UCSD-AML1 (cell line): ENCODE measurements at regions not wholly inside any gene's neighbourhood (a gene's known extent, or its start where the extent isn't known, plus 50 kb on each side); places are given as distances from the start of the nearest gene placed in this dataset.

Experiments
- DNase-seq: peaks from one replicate; lab custom pipeline; 2025; ENCODE audit not compliant: unreplicated experiment; lab: John Stamatoyannopoulos, UW

DNA sequence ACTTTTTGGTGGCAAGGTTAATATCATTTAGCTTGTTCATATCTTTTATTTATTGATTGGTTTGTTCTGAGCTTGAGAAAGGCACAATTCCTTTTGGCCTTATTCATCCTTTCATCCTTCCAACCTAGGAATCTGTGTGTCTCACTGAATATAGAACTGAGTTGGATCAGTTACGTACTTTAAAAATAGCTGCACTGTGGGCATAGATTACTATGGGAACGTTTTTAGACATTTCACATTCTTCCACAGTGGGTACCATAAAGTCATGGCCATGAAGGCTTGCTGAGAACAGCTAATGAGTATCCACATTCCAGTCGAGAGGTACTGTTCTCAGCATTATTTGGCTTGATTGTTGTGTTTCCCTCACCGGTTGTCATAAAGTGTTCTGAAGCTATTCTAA, 217.0 kb upstream of the DKK2 start:
- no peak for DNase-seq

DNA sequence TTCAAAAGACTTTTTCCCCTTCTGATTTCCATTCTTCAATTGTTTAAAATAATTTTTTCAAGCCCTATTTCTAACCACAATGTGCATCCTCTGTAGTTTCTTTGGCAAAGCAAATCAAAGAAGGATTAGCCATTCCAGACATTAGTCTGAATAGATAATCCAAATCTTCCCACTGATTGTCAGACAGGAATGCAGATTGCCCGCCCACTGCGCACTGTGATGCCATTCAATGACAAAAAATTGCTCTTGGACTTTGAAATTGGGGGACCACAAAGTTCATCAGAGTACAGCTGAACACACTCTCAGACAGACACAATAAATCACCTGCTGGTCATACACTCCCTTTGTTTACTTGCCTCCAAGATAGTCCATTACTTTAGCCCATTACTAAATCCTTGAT, 216.5 kb upstream of the DKK2 start:
- DNase-seq = no peak

DNA sequence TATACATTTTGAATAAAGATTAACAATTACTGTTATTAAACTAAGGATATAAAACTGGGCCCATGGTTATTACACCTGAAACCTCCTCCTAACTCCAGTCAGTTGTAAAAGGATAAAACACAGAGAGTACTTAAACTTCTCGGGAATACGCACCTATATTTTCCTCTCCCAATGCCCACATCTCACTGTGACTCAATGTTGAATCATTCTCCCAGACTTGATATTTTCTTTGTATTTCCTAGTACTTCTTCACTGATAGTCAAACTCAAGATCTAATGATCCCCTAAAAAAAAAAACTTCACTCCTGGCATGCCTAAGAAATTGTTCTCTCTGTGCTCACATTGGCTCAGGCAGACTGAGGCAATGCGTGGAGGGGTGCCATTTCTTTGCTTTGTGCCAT, 212.5 kb upstream of the DKK2 start:
- DNase-seq = no peak

DNA sequence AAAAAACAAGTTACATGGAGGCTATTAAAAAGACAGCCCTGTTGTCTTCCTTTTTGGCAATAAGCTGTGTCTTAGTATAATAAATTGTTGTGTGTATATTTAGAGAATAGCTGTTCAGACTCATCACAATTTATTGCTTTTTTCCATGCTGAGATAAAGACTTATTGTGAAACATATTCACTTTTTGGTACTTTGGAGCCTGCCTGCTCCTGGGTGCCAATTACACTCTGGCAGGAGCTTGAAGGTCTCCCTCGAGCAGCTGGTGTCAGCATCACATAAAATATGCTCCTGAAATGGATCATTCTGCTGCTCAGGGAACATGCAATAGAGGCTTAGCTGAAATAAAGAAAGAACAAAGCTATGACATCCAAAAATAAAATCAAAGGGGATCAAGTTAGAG, 211.6 kb upstream of the DKK2 start:
- DNase-seq = no peak

DNA sequence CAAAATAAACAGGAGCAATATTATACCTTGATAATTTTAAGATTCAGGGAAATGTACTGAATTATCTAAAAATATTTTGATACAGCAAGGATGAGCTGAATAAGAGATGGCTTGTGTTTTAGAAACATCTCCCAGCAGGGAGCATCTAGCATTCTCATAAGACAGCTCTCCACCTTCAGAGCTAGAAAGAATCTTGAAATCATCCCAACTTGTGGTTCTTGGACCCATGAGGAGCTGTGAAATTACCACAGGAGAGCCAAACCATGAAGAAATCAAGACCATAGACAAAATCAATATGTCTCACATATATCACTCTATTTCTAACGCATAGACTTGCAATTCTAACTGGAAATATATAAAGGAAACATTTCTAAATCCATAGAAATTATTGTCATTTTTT, 210.6 kb upstream of the DKK2 start:
- no peak for DNase-seq

DNA sequence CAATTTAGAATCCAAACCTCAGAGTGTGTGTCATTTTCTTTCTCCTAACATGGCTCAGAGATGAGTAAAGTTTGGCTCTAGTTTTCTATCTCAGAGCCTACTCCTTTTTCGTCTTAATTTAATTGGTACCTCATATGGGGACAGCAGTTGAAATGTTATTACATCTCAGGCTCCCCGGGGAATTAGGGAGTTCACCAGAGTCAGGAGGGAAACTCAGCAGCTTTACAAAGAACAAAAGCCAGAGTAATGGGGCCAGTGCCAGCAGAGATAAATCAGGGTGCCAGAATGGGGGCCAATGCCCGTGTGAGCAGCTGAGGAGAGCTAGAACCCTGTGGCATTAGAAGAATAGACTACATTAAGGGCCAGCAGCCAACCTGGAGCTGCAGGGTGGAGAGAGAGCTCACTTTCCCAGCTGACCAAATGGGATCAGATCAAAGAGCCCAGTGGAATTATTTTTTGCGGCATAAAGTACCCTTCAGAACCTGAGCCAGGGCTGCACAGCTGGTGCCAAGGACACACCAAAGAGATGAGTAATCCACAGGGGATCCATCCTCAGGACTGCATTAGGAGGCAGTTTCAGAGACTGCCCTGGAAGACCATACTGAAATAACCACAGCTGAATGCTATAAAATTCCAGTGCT, 207.1 kb upstream of the DKK2 start:
- no peak for DNase-seq

DNA sequence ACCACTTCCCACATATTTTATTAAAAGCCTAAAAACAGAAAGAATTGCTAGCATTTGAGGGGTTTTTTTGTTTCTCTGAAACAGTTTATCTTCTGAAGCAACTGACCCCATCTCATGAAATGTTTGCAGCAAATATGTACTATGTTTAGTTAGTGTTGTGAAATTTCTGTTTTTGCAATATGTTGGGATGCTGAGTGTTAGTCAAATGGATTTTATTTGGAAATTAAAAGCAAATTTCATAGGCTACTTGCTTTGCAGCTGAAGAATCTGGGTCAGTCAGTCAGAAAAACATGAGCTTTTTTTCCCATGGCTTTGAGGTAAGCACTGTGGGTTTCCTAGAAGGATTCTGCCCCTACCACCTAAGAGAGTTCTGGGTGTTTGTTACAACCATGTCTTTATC, 184.9 kb upstream of the DKK2 start:
- DNase-seq = no peak

DNA sequence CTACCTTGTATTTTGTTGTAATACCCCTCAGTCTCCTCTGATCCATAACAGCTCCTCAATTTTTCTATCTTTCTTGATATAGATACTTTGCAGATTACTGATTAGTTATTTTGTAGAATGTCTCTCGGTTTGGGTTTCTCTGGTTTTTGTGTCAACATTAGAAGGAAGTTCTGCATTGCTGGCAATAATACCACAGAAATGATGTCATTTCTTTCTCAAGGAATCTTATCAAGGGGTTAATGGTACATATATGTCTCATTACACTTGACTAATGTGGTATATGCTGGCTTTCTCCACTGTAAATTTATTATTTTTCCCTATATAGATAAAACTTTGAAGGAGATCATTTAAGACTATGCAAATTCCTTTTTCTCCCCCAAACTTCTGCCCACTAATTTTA, 183.6 kb upstream of the DKK2 start:
- DNase-seq = no peak

DNA sequence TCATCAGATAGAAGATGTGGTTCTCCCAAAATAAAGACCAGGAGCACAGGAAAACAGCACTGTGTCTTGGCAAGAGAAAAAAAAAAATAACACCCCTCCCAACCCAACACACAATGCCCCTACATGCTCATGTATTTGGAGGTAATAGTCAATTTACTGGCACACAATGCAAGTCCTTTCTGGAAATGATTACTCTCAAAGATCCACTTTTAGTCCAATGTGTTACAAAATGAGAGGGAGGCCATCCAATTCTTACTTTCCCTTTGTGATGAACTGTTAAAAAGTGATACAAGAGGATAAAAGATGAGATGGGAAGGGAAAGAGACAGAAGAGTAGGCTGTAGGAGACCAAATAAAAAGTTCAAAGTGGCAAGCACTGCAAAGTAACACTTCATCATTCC, 180.3 kb upstream of the DKK2 start:
- DNase-seq = no peak

DNA sequence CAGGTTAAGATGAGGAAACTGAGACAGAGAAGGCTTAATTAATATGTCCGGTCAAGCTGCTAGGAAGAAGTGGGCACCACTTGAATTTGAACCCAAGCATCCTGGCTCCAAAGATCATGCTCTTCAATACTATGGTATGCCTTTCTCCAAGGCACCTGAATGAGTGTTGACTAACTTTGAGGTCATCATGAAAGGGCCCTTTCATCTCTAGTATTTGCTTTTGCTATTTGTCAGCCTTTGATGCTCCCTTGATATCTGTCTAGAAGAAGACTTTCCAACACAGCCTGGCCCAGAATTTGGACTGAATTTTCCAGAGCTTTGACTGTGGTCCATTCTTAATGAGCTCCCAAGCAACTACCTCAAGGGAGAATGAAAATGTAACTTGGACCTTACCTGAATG, 179.1 kb upstream of the DKK2 start:
- DNase-seq = no peak

DNA sequence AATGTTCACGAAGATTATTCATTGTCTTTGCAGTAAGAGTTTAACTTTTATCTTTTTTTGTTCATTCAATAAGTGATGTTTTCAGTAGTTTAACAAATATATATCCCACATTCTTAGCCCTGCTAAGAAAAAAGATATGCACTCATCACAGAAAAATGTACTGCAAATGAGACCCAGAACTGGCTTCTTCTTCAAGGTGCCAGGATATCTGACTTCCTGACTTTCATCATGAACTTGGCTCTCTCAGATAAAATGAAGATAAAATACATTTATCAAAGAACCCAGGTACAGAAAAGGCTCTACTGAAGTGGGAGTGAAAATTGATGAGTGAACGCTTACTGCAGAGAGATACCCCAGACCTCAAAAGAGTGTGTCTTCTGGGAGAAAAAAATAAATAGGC, 177.8 kb upstream of the DKK2 start:
- DNase-seq = no peak

DNA sequence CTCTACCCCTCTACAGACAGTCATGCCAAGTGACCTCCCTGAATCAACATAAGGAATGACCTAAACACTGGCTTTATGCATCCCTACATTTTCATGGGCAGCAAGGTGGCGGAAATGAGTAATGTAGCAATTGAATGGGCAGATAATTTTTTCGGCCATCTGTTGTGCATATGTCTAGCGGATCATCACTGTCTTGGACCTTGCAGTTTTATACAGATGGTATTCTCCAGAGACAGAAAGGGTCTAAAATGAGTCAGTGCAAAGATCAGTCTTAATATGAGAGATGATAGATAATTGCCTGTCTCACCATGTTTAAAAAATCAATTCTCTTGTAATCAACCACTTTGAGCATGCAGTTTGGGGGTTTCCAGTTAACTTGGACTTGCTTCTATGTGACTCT, 177.3 kb upstream of the DKK2 start:
- DNase-seq = no peak

DNA sequence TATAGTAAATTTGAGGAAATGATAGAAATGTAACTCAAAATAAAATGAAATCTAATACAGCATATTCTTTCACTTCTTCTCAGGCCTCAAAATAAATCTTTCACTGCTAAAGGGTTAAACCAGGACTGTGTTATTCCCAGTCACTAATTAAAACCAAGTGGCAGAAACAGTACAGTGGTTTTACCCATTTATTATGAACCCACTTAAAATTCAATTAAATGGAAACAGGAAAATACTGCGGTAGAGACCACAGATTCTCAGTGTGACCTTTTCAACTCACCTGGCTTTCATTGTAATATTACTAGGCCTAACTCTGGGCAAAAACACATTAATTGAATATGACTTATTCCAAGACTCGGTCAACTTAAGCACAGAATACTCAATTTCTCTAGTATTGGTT, 176.5 kb upstream of the DKK2 start:
- DNase-seq = no peak

DNA sequence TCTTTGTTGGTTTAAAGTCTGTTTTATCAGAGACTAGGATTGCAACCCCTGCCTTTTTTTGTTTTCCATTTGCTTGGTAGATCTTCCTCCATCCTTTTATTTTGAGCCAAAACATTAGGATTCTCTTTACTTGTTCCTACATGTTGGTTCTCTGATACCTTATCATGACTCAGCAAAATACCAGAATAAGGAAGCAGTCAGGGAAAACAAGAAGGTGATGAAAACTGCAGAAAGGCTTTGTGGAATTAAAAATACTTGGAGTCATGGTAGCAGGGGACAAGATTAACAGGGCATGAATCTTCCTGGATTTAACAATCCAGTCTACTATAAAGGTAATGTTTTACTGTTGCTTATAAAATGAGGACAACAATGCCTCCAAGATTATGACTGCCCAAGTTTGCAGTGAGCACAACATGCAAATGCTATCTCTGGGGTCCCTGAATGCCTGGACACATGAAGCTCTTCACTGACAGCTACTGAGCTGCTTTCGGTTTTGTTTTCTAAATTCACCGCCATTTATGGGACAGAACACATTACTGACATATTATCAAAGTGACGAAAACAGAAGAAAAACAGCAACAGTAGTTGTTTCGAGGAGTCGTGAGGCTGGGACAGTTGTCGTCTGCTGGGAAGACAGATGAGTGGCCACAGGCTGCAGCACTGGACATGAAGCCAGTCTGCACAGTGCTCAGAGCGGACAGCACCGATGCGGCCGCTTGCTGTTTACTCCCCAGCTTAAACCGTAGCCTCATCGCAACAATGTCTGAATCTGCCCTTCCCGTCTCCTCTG, 174.5 kb upstream of the DKK2 start:
- DNase-seq = no peak

DNA sequence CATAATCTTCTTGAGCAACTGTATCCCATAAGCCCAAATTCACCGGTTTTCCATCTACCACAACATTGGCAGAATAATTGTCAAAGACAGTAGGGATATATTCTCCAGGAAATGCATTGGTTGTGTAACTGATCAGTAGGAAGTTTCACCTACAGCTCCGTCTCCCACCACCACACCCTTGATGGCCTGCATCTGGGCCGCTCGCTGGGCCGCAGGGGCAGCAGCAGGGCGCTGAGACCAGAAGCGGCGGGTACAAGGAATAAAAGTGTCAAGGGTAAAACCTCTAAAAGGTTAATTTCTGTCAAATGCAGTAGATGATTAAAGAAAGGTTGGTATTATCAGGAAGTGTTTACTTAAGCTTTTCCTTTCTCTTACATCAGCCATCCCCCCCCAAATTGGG, 167.6 kb upstream of the DKK2 start:
- no peak for DNase-seq

DNA sequence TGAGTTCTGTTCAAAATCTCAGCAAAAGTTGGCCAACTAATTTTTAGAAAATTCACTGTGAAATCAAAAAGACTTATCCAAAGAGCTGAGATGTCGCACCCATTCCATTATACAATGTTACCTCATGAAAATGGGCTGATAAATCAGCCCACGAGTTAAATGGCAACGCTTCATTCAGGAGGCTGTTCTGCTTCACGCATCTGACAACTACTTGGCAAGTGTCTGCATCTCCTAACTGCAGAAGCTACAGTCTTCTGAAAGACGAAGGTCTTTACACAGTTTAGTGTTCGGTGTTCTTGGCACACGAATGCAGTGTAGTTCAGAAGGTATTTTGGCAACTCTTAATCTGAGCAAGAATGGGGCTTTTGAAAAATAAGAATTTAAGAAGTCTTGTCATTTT, 166.6 kb upstream of the DKK2 start:
- DNase-seq = no peak

DNA sequence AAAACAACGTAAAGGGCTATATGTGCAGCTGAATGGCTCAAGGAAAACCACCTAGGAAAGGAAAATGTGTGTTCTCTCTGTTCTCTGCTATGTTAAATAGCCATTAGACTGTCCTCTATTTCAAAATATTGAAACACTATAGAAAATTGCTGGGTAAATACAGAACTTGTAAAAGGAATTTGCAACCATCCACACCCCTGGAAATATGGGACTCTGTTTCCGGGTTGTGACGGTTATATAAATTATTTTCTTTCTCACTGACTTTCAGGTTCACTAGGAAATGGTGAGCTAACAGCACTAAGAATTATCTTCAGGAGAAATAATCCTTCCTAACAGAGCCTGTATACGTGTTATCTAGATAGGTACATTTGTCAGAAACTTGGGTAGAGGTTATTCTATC, 161.0 kb upstream of the DKK2 start:
- DNase-seq = no peak

DNA sequence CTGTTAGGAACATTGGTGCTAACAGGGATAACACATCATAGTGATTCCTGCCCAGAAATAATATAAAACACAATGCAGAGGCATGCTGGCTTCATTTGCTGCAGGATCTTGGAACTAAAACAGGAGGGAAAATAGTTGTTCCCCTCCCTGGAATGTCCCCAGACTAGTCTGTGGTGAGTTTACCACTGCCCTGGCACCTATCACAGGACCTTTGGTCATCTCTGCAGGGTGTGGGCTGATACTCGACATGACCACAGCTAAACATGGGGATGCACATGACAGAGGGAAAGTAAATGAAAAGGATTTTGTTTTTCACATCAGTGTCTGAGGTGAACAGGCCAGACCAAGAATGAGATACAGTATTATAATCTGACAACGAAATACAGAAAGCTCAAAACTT, 160.2 kb upstream of the DKK2 start:
- no peak for DNase-seq

DNA sequence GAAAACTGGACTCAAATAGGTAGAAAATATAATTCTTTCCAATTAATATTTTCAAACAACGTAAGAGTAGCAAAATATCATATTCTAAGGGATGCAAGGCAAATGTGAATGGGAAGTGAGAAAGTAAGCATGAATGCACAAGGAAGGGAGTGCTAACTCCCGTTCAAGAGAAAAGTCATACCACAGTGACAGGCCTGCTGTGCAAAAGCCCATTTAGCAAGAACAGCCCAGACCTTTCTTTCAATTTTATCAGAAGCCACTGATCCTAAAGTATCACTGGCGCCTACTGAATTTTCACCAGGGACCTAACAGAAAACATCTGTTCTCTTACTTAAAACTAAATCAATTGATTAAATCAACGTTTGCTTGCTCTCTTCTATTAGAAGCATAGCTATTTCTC, 157.9 kb upstream of the DKK2 start:
- no peak for DNase-seq

DNA sequence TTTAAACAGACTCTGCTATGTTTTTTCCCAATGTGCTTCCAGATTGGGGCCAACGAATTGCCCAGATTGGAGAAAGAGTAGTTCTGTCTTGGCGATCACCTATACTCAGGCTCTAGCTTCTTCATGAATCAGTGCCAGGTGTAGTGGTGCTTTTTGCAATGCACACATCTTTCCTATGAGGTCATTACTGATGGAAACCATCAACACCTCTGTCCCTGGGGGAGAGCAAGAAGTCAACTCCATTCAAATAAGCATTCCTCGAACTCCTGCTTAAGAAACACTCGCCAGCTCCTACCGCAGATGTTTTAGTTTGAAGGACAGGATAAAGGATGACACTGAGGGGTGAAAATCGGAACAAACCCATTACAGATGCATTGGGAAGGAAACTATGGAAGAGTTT, 156.5 kb upstream of the DKK2 start:
- DNase-seq = no peak

DNA sequence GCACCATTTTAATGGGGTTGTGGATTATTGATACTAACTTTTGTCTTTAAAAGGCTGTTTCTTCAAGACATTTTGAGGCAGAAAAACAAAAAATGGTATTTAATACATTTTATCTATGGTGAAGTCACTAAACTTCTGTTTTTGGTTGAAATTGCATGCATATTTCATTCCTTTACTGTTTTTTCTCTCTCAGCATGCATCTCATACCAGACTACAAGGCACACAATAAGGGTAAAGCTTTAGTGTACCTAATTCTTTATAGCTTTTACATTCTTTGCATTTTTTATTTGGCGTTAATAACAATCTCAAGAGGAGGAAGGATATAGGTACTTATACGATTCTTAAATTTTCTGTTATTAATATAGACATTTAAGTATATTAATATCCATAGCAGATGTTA, 151.0 kb upstream of the DKK2 start:
- no peak for DNase-seq

DNA sequence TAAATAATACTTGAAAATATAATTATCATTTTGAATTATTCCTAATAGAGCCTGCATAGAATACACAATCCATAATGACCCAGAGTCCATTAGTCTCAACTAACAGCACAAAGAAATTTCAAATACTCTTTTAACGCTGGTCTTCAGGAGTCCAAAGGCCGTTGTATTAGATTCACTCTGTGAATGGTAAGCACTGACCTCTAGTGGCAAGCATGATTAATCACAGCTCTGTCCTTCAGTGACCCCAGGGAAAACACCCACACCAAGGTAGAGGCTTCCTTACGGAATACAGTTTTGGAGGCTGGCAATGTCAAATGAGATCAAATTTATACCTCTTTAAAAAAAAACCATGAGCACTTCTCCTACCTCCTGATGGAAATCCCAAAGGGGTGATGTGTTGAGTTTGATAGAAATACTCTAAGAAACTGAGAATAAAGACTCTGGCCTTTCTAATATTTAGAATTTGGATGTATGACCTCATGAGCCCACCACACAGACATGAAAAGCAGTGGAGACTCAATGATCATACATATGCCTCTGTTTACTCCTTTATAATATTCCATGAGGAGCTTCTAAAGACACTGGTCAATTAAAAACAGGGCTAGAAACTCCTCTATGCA, 147.2 kb upstream of the DKK2 start:
- no peak for DNase-seq

DNA sequence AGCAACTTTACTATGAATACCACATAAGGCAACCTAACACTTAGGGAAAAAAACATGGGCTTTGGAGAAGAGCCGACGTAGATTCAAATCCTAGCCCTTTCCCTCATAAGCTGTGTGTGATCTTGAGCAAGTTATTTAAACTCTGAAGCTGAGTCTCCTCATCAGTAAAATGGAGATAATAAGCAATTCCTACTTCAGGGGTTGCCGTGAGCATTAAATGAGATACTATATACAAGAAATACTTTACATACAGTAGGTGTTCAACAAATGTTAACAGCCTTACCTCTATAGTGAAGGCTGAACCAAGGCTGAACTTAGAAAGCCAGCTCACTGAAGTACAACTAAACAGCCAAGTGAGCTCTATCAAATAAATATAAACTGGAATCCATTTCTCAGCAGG, 146.2 kb upstream of the DKK2 start:
- DNase-seq = no peak
